ENCODE measurements at regions not wholly inside any gene's neighbourhood (a gene's known extent, or its start where the extent isn't known, plus 50 kb on each side); places are given as distances from the start of the nearest gene placed in this dataset.

DNA sequence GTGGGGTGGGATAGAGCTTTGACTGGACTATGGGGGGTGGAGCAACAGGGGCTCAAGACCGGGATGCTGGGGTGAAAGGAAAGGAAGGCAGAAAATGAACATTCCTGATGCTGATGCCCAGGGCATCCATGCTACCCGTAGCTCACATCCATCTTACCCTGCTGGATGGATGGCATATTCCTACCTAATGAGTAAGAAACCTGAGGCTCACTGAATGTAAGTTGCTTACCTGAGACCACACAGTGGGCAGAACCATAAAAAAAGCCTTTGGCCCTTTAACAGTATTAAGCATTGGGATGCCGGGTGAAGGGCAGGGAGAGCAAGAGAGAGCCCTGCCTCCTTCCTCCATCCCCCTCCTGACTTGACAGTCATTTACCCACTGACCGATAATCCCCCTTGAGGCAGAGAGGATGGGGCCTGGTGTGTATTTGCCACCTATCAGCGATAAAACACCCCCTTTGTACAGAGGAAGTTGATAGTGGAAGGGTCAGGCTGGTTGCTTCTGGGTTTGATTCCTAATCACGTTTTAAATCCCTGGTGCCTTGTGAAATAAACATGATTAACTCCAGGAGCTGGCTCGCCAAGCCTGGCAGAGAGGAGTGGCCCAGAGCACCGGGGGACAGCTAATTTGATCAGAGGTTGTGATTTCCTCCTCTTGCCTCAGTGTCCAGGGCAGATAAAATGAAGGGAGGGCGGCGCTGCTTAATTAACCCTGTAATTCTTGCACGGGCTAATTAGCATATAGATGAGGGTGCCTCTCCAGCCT lies 105.9 kb upstream of the HS6ST1 start:
- Mint-ChIP-seq H3K27me3 (ENCODE audit: low read depth) (peaks cover 8% of the 10 kb centered on the region), H3K9me3 (peaks cover 7% of the 10 kb centered on the region), H3K36me3 (ENCODE audit: insufficient read depth) (no peaks in the 10 kb centered on the region), H3K4me1 (ENCODE audit: low read depth) (no peaks in the 10 kb centered on the region), H3K4me3 (no peak overlapping the region)
- ATAC-seq (no peak), DNase-seq (no peak)

DNA sequence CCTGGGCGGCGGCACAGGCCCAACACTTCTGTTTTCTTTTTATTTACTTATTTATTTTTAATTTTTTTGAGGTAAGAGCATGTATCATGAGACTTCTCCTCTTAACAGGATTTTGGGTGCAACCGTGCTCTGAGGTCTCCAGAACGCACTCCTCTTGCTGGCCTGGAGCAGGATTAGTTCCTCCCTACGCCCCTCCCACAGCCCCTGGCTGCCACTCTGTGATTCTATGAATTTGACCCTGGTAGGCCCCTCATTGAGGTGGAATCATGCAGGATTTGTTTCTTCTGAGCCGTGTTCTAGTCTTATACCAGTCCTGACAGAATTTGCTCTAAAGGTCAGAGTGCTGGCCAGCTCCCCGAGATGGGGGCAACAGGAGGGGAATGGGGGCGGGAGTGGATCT lies 106.5 kb upstream of the HS6ST1 start:
- no peak for ATAC-seq
- DNase-seq: no peak
- H3K36me3 Mint-ChIP-seq (ENCODE audit: insufficient read depth): no peaks in the 10 kb centered on the region
- H3K4me3 Mint-ChIP-seq: no peak overlapping the region
- H3K27me3 Mint-ChIP-seq (ENCODE audit: low read depth): peaks cover 8% of the 10 kb centered on the region
- no peaks in the 10 kb centered on the region for H3K4me1 Mint-ChIP-seq (ENCODE audit: low read depth)
- peaks cover 10% of the 10 kb centered on the region for H3K9me3 Mint-ChIP-seq

GRCh38 chr2:128425731-128426620 lies 107.3 kb upstream of the HS6ST1 start:
- DNase-seq (no peak), ATAC-seq (no peak)
- Mint-ChIP-seq H3K9me3 (peaks cover 10% of the 10 kb centered on the region), H3K4me1 (ENCODE audit: low read depth) (no peaks in the 10 kb centered on the region), H3K36me3 (ENCODE audit: insufficient read depth) (no peaks in the 10 kb centered on the region), H3K4me3 (no peak overlapping the region), H3K27me3 (ENCODE audit: low read depth) (peaks cover 8% of the 10 kb centered on the region)

DNA sequence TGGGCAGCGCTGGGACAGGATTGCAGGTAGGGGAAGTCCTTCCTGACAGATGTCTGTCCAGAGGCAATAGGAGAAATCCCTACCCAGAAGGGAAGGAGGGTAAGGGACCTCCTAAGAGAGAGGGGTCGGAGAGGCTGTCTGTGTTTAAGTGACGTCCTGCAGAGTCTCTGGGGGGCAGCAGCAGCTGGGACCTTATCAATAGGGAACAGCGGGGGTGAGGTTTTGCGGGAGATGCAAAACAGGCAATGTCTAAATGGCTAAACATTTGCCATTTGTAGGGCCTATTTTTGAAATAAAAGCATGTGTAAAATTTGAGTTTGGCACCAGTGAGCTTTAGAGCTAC lies 108.7 kb upstream of the HS6ST1 start:
- H3K27me3 Mint-ChIP-seq (ENCODE audit: low read depth): peaks cover 2% of the 10 kb centered on the region
- no peak for DNase-seq
- no peaks in the 10 kb centered on the region for H3K4me1 Mint-ChIP-seq (ENCODE audit: low read depth)
- peaks cover 13% of the 10 kb centered on the region for H3K9me3 Mint-ChIP-seq
- H3K4me3 Mint-ChIP-seq: no peak overlapping the region
- no peak for ATAC-seq
- no peaks in the 10 kb centered on the region for H3K36me3 Mint-ChIP-seq (ENCODE audit: insufficient read depth)

DNA sequence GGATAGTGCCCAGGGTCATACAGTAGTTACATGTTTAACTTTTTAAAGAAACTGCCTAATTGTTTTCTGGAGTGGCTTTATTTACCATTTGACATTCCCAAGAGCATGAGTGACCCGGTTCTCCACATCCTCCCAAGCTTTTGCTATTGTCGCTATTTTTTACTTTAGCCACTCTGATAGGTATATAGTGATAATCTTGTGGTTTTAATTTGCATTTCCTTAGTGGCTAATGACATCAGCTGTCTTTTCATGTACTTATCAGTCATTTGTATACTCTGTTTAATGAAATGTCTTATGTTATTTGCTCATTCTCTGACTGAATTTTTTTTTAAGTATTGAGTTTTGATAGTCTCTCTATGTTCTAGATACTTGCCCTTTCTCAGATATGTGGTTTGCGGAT lies 109.7 kb upstream of the HS6ST1 start:
- Mint-ChIP-seq H3K9me3 (peaks cover 13% of the 10 kb centered on the region), H3K4me3 (no peak overlapping the region), H3K4me1 (ENCODE audit: low read depth) (no peaks in the 10 kb centered on the region), H3K27me3 (ENCODE audit: low read depth) (no peaks in the 10 kb centered on the region), H3K36me3 (ENCODE audit: insufficient read depth) (no peaks in the 10 kb centered on the region)
- ATAC-seq (no peak), DNase-seq (no peak)

GRCh38 chr2:128432423-128432822 lies 113.8 kb upstream of the HS6ST1 start:
- ATAC-seq: no peak
- no peak for DNase-seq
- no peaks in the 10 kb centered on the region for H3K36me3 Mint-ChIP-seq (ENCODE audit: insufficient read depth)

DNA sequence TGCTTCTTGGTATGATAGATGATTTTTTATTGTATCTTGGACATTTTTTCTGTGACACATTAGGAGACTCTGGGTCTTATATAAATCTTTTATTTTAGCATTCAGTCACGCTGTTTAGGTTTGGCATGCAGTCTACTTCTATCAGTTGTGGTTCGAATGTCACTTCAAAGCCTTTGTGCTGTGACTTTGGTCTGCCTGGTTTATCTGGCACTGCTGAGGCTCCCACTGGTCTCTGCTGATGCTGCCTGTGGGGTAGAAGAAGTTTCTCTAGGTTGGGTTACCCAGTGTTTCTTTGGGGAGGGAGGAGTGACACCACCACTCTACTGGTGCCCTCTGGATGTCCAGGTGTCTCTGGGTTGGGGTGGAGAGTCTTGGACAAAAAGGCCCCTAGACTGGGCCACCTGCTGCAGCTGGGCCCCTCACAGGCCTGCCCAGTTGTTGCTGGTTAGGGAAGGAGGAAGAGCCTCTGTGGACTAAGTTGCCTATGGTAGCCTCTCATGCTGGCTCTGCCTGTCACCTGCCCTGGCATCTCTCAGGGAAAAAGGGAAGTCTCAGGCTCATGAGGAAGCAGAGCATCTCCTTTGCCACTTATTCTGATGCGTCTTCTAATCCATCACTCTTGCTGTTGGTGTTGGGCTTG lies 115.4 kb upstream of the HS6ST1 start:
- Mint-ChIP-seq H3K4me3 (no peak overlapping the region), H3K36me3 (ENCODE audit: insufficient read depth) (no peaks in the 10 kb centered on the region), H3K27me3 (ENCODE audit: low read depth) (peaks cover 9% of the 10 kb centered on the region), H3K9me3 (peaks cover 13% of the 10 kb centered on the region), H3K4me1 (ENCODE audit: low read depth) (no peaks in the 10 kb centered on the region)
- no peak for ATAC-seq
- DNase-seq: no peak

More at GRCh38 chr2:128432423-128432822, 113.8 kb upstream of the HS6ST1 start:
- peaks cover 13% of the 10 kb centered on the region for H3K9me3 Mint-ChIP-seq
- H3K4me1 Mint-ChIP-seq (ENCODE audit: low read depth): no peaks in the 10 kb centered on the region
- no peak overlapping the region for H3K4me3 Mint-ChIP-seq
- peaks cover 9% of the 10 kb centered on the region for H3K27me3 Mint-ChIP-seq (ENCODE audit: low read depth)

GRCh38 chr2:128435576-128436478 lies 117.2 kb upstream of the HS6ST1 start:
- ATAC-seq (no peak), DNase-seq (no peak)
- H3K9me3 Mint-ChIP-seq: peaks cover 3% of the 10 kb centered on the region
- H3K4me1 Mint-ChIP-seq (ENCODE audit: low read depth): no peaks in the 10 kb centered on the region
- H3K27me3 Mint-ChIP-seq (ENCODE audit: low read depth): peaks cover 12% of the 10 kb centered on the region
- no peak overlapping the region for H3K4me3 Mint-ChIP-seq
- no peaks in the 10 kb centered on the region for H3K36me3 Mint-ChIP-seq (ENCODE audit: insufficient read depth)

DNA sequence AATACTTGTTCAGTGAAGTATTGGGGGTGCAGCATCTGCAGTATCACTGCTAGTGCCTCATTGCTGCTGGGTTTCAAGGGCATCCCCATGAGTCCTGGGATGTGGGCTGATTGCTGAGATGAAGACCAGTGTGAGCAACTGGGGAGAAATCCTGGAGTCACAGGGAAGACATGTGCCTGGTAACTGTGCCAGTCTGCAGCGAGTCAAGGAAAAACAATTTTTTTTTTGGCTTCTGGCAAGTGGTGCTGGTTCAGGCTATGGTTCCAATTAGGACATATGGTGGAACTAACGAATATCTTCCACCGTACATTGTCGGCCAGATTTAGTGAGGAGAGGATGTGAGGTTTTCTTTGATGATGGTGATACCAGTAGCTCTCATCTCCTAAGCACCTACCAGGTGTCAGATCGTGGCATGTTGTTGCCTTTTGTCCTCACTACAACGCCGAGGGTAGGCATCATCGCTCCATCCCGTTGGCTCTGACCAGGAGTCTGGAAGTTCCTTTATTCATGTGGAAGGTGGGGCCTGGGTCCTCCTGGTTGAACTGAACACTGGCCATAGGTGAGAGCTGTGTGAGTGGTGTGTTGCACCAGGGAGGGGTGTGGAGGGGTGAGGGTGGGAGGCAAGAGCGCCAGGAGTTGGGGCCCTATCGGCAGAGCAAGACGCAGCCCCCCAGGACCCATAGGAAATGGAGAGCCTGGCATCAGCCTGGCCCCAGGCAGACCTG lies 118.0 kb upstream of the HS6ST1 start:
- DNase-seq (no peak), ATAC-seq (no peak)
- H3K36me3 Mint-ChIP-seq (ENCODE audit: insufficient read depth): no peaks in the 10 kb centered on the region
- no peak overlapping the region for H3K4me3 Mint-ChIP-seq
- H3K4me1 Mint-ChIP-seq (ENCODE audit: low read depth): no peaks in the 10 kb centered on the region
- H3K9me3 Mint-ChIP-seq: peaks cover 3% of the 10 kb centered on the region
- peaks cover 12% of the 10 kb centered on the region for H3K27me3 Mint-ChIP-seq (ENCODE audit: low read depth)

DNA sequence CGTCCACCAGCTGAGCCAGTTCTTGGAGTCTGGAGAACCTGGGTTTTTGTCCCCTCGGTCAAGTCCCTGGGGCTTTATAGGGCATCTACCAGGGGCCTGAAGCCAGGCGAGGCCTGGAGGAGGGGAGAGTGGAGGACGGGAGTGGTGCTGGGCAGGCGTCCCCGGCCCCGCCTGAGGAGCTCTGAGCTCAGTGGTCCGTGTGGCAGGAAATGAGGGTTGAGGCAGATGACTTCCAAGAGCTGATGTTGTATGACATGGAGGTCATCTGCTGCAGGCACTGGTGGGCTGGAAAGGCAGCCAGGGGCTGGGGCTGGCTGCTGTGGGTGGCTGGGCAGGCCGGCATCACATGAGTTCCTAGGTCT lies 118.5 kb upstream of the HS6ST1 start:
- no peaks in the 10 kb centered on the region for H3K4me1 Mint-ChIP-seq (ENCODE audit: low read depth)
- no peak overlapping the region for H3K4me3 Mint-ChIP-seq
- no peak for ATAC-seq
- no peaks in the 10 kb centered on the region for H3K36me3 Mint-ChIP-seq (ENCODE audit: insufficient read depth)
- H3K9me3 Mint-ChIP-seq: no peaks in the 10 kb centered on the region
- DNase-seq: no peak
- H3K27me3 Mint-ChIP-seq (ENCODE audit: low read depth): peaks cover 12% of the 10 kb centered on the region

- no peaks in the 10 kb centered on the region for H3K36me3 Mint-ChIP-seq (ENCODE audit: insufficient read depth)
- no peak overlapping the region for H3K4me3 Mint-ChIP-seq
- no peaks in the 10 kb centered on the region for H3K4me1 Mint-ChIP-seq (ENCODE audit: low read depth)
- peaks cover 13% of the 10 kb centered on the region for H3K27me3 Mint-ChIP-seq (ENCODE audit: low read depth)
- H3K9me3 Mint-ChIP-seq: no peaks in the 10 kb centered on the region
- no peak for DNase-seq
- no peak for ATAC-seq
These were observed 119.4 kb upstream of the HS6ST1 start for GRCh38 chr2:128438091-128438490.

DNA sequence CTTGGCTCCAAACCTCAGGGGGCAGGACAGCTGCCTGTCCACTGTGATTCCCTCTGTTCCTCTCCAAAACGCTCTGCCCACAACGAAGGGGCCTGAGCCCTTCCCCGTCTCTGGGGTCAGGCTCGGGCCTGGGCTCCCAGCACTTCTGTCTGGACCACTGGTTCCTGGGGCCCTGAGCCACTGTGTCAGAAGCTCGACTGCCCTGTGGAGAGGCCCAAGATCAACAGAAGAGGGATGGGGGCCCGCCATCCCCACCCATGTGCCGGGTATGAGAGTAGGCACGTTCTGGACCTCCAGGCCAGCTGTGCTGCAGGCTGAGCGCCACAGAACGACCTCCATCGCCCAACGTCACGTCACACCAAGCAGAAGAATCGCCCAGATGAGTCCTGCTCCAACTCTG lies 119.9 kb upstream of the HS6ST1 start:
- no peaks in the 10 kb centered on the region for H3K4me1 Mint-ChIP-seq (ENCODE audit: low read depth)
- ATAC-seq: no peak
- no peaks in the 10 kb centered on the region for H3K36me3 Mint-ChIP-seq (ENCODE audit: insufficient read depth)
- no peak overlapping the region for H3K4me3 Mint-ChIP-seq
- DNase-seq: no peak
- H3K9me3 Mint-ChIP-seq: no peaks in the 10 kb centered on the region
- peaks cover 14% of the 10 kb centered on the region for H3K27me3 Mint-ChIP-seq (ENCODE audit: low read depth)

- Mint-ChIP-seq H3K9me3 (no peaks in the 10 kb centered on the region), H3K4me3 (no peak overlapping the region), H3K4me1 (ENCODE audit: low read depth) (no peaks in the 10 kb centered on the region), H3K36me3 (ENCODE audit: insufficient read depth) (no peaks in the 10 kb centered on the region), H3K27me3 (ENCODE audit: low read depth) (peaks cover 14% of the 10 kb centered on the region)
- no peak for ATAC-seq
- DNase-seq: no peak
These were observed 120.5 kb upstream of the HS6ST1 start for GRCh38 chr2:128439031-128439790.

Measured in activated T-cell treated with anti-CD3 and anti-CD28 coated beads, Interleukin-2, amount 50 U/mL, for 4 hours (primary cell).